ENCODE measurements at regions not wholly inside any gene's neighbourhood (a gene's known extent, or its start where the extent isn't known, plus 50 kb on each side); places are given as distances from the start of the nearest gene placed in this dataset.
A peak's percentile ranks its signal among the peaks of the same experiment; 100 is the strongest.
"Not testable (repeated sequence)": the region's sequence is repeated elsewhere in the genome, so short reads cannot be mapped to it uniquely, and the experiment has no call there.

- no peak for DNase-seq
- TF ChIP-seq POLR2A (IDR thresholded peaks at IDR 0.05; ENCODE audit: low read length) (no peak), GATA1 (IDR thresholded peaks at IDR 0.05; ENCODE audit: low read depth, low read length) (no peak)
These were observed 116.8 kb downstream of the NAA11 start for GRCh38 chr4:79209081-79209480.

GRCh38 chr4:79207281-79207680 is 118.6 kb downstream of the NAA11 start:
- no peak for DNase-seq
- no peak for TF ChIP-seq GATA1 (IDR thresholded peaks at IDR 0.05; ENCODE audit: low read depth, low read length)
- no peak for TF ChIP-seq POLR2A (IDR thresholded peaks at IDR 0.05; ENCODE audit: low read length)

- TF ChIP-seq GATA1 (IDR thresholded peaks at IDR 0.05; ENCODE audit: low read depth, low read length): no peak
- TF ChIP-seq POLR2A (IDR thresholded peaks at IDR 0.05; ENCODE audit: low read length): no peak
- no peak for DNase-seq
These were observed 119.2 kb downstream of the NAA11 start for GRCh38 chr4:79206660-79207059.

DNA sequence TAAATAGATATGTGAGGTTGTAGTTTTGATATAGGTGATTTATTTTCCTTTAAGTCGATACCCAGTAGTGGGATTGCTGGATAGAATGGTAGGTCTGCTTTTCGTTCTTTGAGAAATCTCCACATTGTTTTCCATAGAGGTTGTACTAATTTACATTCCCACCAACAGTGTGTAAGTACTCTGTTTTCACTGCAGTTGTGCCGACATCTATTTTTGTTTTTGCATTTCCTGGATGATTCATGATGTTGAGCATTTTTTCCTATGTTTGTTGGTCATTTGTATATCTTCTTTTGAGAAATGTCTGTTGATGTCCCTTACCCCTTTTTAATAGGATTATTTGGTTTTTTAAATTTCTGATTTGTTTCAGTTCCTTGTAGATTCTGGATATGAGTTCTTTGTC is 120.7 kb downstream of the NAA11 start:
- no peak for DNase-seq
- TF ChIP-seq GATA1 (IDR thresholded peaks at IDR 0.05; ENCODE audit: low read depth, low read length) (no peak), POLR2A (IDR thresholded peaks at IDR 0.05; ENCODE audit: low read length) (no peak)

GRCh38 chr4:79201971-79202370 is 123.9 kb downstream of the NAA11 start:
- no peak for DNase-seq
- no peak for TF ChIP-seq GATA1 (IDR thresholded peaks at IDR 0.05; ENCODE audit: low read depth, low read length)
- no peak for TF ChIP-seq POLR2A (IDR thresholded peaks at IDR 0.05; ENCODE audit: low read length)

DNA sequence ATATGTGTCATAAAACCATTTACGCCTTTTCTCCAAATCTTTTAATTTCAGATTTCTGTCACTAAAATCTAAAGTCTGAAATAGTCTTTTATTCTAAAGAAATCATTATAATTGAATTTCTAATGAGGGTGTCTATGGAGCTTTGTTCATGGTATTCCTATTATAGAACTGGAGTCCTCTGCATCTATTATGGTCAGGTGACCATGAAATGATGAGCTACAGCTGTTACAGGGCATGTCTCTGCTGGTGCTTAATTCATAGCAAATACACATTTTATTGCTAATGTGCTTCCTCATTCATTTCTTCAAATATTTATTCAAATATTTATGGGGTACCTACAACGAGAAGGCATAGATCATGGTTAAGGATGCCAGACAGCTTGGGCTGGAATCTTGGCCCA is 126.1 kb downstream of the NAA11 start:
- DNase-seq: no peak
- TF ChIP-seq POLR2A (IDR thresholded peaks at IDR 0.05; ENCODE audit: low read length) (no peak), GATA1 (IDR thresholded peaks at IDR 0.05; ENCODE audit: low read depth, low read length) (no peak)

GRCh38 chr4:79198951-79199587 is 126.8 kb downstream of the NAA11 start:
- no peak for TF ChIP-seq POLR2A (IDR thresholded peaks at IDR 0.05; ENCODE audit: low read length)
- TF ChIP-seq GATA1 (IDR thresholded peaks at IDR 0.05; ENCODE audit: low read depth, low read length): no peak
- peak; percentile 19 to 44 for DNase-seq

GRCh38 chr4:79197275-79198009 is 128.4 kb downstream of the NAA11 start:
- TF ChIP-seq GATA1 (IDR thresholded peaks at IDR 0.05; ENCODE audit: low read depth, low read length) (no peak), POLR2A (IDR thresholded peaks at IDR 0.05; ENCODE audit: low read length) (no peak)
- no peak for DNase-seq

DNA sequence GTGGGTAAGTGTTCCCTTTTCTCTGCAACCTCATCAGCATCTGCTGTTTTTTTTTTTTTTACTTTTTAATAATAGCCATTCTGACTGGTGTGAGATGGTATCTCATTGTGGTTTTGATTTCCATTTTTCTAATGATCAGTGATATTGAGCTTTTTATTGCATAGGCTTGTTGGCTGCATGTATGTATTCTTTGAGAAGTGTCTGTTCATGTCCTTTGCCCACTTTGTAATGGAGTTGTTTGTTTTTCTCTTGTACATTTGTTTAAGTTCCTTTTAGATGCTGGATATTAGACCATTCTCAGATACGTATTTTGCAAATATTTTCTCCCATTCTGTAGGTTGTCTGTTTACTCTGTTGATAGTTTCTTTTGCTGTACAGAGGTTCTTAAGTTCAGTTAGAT is 134.6 kb downstream of the NAA11 start:
- not testable (repeated sequence) for DNase-seq

- no peak for TF ChIP-seq GATA1 (IDR thresholded peaks at IDR 0.05; ENCODE audit: low read depth, low read length)
- no peak for TF ChIP-seq POLR2A (IDR thresholded peaks at IDR 0.05; ENCODE audit: low read length)
- DNase-seq: no peak
These were observed 140.3 kb downstream of the NAA11 start for GRCh38 chr4:79185526-79186045.

GRCh38 chr4:79184476-79184875 is 141.4 kb downstream of the NAA11 start:
- DNase-seq: no peak
- TF ChIP-seq POLR2A (IDR thresholded peaks at IDR 0.05; ENCODE audit: low read length) (no peak), GATA1 (IDR thresholded peaks at IDR 0.05; ENCODE audit: low read depth, low read length) (no peak)

DNA sequence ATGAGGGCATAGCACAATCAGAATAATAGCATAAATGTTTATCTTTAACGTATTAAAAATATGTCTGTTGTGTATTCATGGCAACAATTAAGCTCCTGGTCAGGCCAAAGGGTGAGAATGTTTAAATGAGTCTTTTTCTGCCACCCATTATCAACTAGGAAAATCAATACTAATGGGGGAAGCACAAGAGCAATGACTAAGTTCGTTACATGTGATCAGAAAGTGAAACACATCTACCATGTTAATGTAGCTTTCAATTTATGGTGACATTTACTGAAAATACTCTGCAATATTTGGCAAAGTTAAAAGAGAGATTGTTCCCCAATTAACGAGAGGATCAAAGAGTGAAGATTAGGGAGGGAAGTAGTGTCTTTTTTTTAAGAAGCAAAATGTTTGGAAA is 143.7 kb downstream of the NAA11 start:
- DNase-seq: no peak
- TF ChIP-seq POLR2A (IDR thresholded peaks at IDR 0.05; ENCODE audit: low read length) (no peak), GATA1 (IDR thresholded peaks at IDR 0.05; ENCODE audit: low read depth, low read length) (no peak)

DNA sequence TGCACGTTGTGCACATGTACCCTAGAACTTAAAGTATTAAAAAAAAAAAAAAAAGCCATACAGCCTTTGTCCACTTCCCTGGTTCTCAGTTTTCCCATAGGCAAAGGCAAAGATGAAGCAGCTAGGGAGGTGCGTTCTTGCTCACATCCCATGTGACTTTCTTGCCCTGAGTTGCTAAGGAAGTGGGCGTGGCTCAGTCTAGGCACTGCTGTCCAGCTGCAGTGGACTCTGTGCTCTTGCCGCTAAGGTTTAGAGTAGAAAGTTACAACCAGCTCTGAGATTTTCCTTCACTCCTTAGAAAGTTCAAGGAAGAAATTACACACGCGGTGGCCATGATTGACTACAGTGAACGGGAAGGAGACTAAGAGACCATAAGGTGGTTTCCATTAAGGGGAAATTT is 144.7 kb downstream of the NAA11 start:
- TF ChIP-seq GATA1 (IDR thresholded peaks at IDR 0.05; ENCODE audit: low read depth, low read length) (no peak), POLR2A (IDR thresholded peaks at IDR 0.05; ENCODE audit: low read length) (no peak)

DNA sequence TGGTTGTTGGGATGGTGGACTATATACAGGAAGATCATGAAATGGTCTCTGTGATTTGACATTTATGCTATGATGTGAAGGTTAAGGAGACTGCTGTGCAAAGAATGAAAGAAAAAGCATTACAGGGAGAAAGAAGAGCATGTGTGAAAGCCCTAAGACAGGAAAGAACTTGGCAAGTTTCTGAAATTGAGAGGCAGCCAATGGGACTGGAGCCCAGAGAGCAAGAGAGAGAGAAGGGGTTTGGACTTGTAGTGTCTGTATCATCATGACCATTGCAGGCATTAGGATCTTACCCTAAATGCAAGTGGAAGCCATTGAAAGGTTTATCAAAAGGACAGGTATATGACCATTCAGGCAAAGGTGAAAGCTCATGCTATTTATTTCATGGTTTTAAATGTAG is 147.1 kb downstream of the NAA11 start:
- DNase-seq: no peak

More for the DNA sequence above, 144.7 kb downstream of the NAA11 start:
- DNase-seq: no peak

GRCh38 chr4:79177388-79177787 is 148.5 kb downstream of the NAA11 start:
- TF ChIP-seq POLR2A (IDR thresholded peaks at IDR 0.05; ENCODE audit: low read length) (no peak), GATA1 (IDR thresholded peaks at IDR 0.05; ENCODE audit: low read depth, low read length) (no peak)
- no peak for DNase-seq

More for the DNA sequence above, 147.1 kb downstream of the NAA11 start:
- TF ChIP-seq GATA1 (IDR thresholded peaks at IDR 0.05; ENCODE audit: low read depth, low read length): no peak
- TF ChIP-seq POLR2A (IDR thresholded peaks at IDR 0.05; ENCODE audit: low read length): no peak
